Liver (tissue), 8 donors: ENCODE measurements at regions not wholly inside any gene's neighbourhood (a gene's known extent, or its start where the extent isn't known, plus 50 kb on each side); places are given as distances from the start of the nearest gene placed in this dataset.

Experiments used
- DNase-seq: peaks from one replicate; pipeline ENCODE4 v3.0.0-alpha.2; 2017; ENCODE audit warnings: low spot score
- H3K27ac ChIP-seq, 2 donors: one replicate each; pipeline ENCODE4 v1.7.0; 2013; ENCODE audit warnings: inconsistent platforms in 2 of 2, low read length in 2 of 2, control low read depth in 1 of 2, low read depth in 1 of 2, mild to moderate bottlenecking in 1 of 2
- H3K27me3 ChIP-seq, 4 donors: one replicate each; pipeline versions ENCODE4 v1.6.1 to v1.7.0; 2013; ENCODE audit warnings: low read length in 3 of 4, inconsistent platforms in 1 of 4, mild to moderate bottlenecking in 1 of 4, moderate library complexity in 1 of 4; ENCODE audit not compliant: control insufficient read depth in 4 of 4, insufficient read depth in 4 of 4
- H3K36me3 ChIP-seq, 4 donors: one replicate each; pipeline versions ENCODE4 v1.6.1 to v1.7.0; 2013; ENCODE audit warnings: low read length in 3 of 4, mild to moderate bottlenecking in 3 of 4, low read depth in 1 of 4, moderate library complexity in 1 of 4; ENCODE audit not compliant: control insufficient read depth in 4 of 4, insufficient read depth in 3 of 4
- H3K4me1 ChIP-seq, 4 donors: one replicate each; pipeline versions ENCODE4 v1.6.1 to v1.7.0; 2013; ENCODE audit warnings: low read length in 3 of 4, mild to moderate bottlenecking in 3 of 4, moderate library complexity in 1 of 4; ENCODE audit not compliant: control insufficient read depth in 4 of 4, insufficient read depth in 4 of 4
- H3K4me3 ChIP-seq, 3 donors: one replicate each; pipeline versions ENCODE4 v1.6.1 to v1.7.0; 2013; ENCODE audit warnings: low read length in 3 of 3, control low read depth in 1 of 3, low read depth in 1 of 3, mild to moderate bottlenecking in 1 of 3
- H3K9ac ChIP-seq, 2 donors: one replicate each; pipeline ENCODE4 v1.7.0; 2013; ENCODE audit warnings: low read length in 2 of 2, mild to moderate bottlenecking in 2 of 2, moderate library complexity in 2 of 2, control low read depth in 1 of 2, low read depth in 1 of 2
- H3K9me3 ChIP-seq, 4 donors: one replicate each; pipeline versions ENCODE4 v1.6.1 to v1.7.0; 2013; ENCODE audit warnings: low read length in 3 of 4; ENCODE audit not compliant: control insufficient read depth in 4 of 4
- EGR1 ChIP-seq, 2 donors: IDR thresholded peaks; 2 replicates each; pipeline ENCODE4 v1.6.1; 2016 to 2018; ENCODE audit warnings: antibody characterized with exemption in 2 of 2, low read depth in 2 of 2
- FOXA1 ChIP-seq: IDR thresholded peaks from 2 replicates; pipeline ENCODE4 v1.6.1; 2016; ENCODE audit warnings: antibody characterized with exemption
- FOXA2 ChIP-seq: IDR thresholded peaks from 2 replicates; pipeline ENCODE4 v1.6.1; 2016; ENCODE audit warnings: antibody characterized with exemption
- GABPA ChIP-seq, 2 donors: IDR thresholded peaks in 1 of 2; conservative IDR thresholded peaks in 1 of 2; 2 replicates each; pipeline ENCODE4 v1.6.1; 2016; ENCODE audit warnings: antibody characterized with exemption in 2 of 2, mild to moderate bottlenecking in 1 of 2, moderate library complexity in 1 of 2
- HNF4A ChIP-seq, 2 donors: conservative IDR thresholded peaks; 2 replicates each; pipeline ENCODE4 v1.6.1; 2016; ENCODE audit warnings: antibody characterized with exemption in 2 of 2, mild to moderate bottlenecking in 2 of 2
- HNF4G ChIP-seq: IDR thresholded peaks from 2 replicates; pipeline ENCODE4 v1.6.1; 2016; ENCODE audit warnings: antibody characterized with exemption
- JUND ChIP-seq, 2 donors: IDR thresholded peaks; 2 replicates each; pipeline ENCODE4 v1.6.1; 2016; ENCODE audit warnings: antibody characterized with exemption in 2 of 2
- MAX ChIP-seq: IDR thresholded peaks from 2 replicates; pipeline ENCODE4 v1.6.1; 2016; ENCODE audit warnings: antibody characterized with exemption
- NR2F2 ChIP-seq: IDR thresholded peaks from 2 replicates; pipeline ENCODE4 v1.6.1; 2016; ENCODE audit warnings: antibody characterized with exemption
- RAD21 ChIP-seq, 2 donors: IDR thresholded peaks; 2 replicates each; pipeline ENCODE4 v1.6.1; 2016; ENCODE audit warnings: antibody characterized with exemption in 2 of 2, mild to moderate bottlenecking in 2 of 2
- RXRA ChIP-seq, 2 donors: IDR thresholded peaks; 2 replicates each; pipeline ENCODE4 v1.6.1; 2017 to 2018; ENCODE audit warnings: antibody characterized with exemption in 2 of 2, mild to moderate bottlenecking in 1 of 2
- SP1 ChIP-seq: IDR thresholded peaks from 2 replicates; pipeline ENCODE4 v1.6.1; 2018; ENCODE audit warnings: antibody characterized with exemption, mild to moderate bottlenecking
- TAF1 ChIP-seq: conservative IDR thresholded peaks from 2 replicates; pipeline ENCODE4 v1.6.1; 2016; ENCODE audit warnings: antibody characterized with exemption, mild to moderate bottlenecking
- YY1 ChIP-seq: IDR thresholded peaks from 2 replicates; pipeline ENCODE4 v1.6.1; 2016; ENCODE audit warnings: antibody characterized with exemption, mild to moderate bottlenecking
- WGBS: extraction: QIAGEN DNeasy Blood & Tissue Kit; methylation state at CpG from one replicate; pipeline ENCODE4 v1.1.7; 2013; 5-methylcytosine and 5-hydroxymethylcytosine counted together
- TF ChIP-seq, protein P1 (sequence below): IDR thresholded peaks from 2 replicates; pipeline ENCODE4 v1.6.1; 2016; ENCODE audit warnings: antibody characterized with exemption, mild to moderate bottlenecking
- TF ChIP-seq, protein P2 (sequence below): IDR thresholded peaks from 2 replicates; pipeline ENCODE4 v1.6.1; 2016; ENCODE audit warnings: antibody characterized with exemption
- TF ChIP-seq, protein P3 (sequence below): fragments of 150-350 bp; IDR thresholded peaks from 2 replicates; pipeline ENCODE4 v1.5.1; 2017; ENCODE audit warnings: improper control_type of control experiment, low read depth, low read length; ENCODE audit not compliant: missing input control
- TF ChIP-seq, protein P4 (sequence below): IDR thresholded peaks from 2 replicates; pipeline ENCODE4 v1.6.1; 2016; ENCODE audit warnings: antibody characterized with exemption
- donor health status: healthy.
- donor health status: healthy.
- donor health status: healthy.
- donor health status: healthy.
- donor health status: healthy.

DNA sequence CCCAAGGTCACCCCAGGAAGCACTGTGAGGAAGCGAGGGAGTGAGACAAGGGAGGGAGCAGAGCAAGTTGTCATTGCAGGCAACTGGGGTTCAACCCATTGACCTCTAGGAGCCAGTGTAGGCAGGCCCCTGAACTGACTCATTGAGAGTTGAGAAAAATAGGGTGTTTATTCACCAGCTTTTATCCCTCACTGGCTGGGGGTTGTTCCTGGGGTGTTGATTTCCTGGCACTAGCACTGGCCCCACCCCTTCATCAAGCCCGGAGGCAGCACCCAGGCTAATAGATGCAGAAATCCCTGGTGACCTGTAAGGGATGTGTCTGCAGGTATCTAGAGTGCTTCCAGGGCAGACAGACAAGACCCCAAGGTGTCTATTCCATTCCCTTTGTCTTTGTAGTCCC lies 183.9 kb downstream of the ARRDC4 start:
- no peaks in the 10 kb centered on the region for H3K9me3 ChIP-seq
- H3K27me3 ChIP-seq = peaks cover 0 to 11% (median 0%) of the 10 kb centered on the region in 4 donors
- 71% methylated on average over 2 of the region's 2 CpGs for WGBS
- DNase-seq = no peak
- no peaks in the 10 kb centered on the region for H3K4me1 ChIP-seq
- no peak overlapping the region for H3K27ac ChIP-seq
- H3K36me3 ChIP-seq = no peaks in the 10 kb centered on the region
- no peak overlapping the region for H3K4me3 ChIP-seq
- no peak overlapping the region for H3K9ac ChIP-seq
- TF ChIP-seq SP1 (no peak), HNF4A (conservative IDR thresholded peaks at IDR 0.05) (no peak), RAD21 (IDR thresholded peaks at IDR 0.05) (no peak)

GRCh38 chr15:98146031-98146820 lies 185.7 kb downstream of the ARRDC4 start:
- H3K9me3 ChIP-seq = no peaks in the 10 kb centered on the region
- no peaks in the 10 kb centered on the region for H3K36me3 ChIP-seq
- DNase-seq = no peak
- no peak for TF ChIP-seq NR2F2
- H3K27me3 ChIP-seq = peaks cover 0 to 12% (median 0%) of the 10 kb centered on the region in 4 donors
- 75% methylated on average over 17 of the region's 17 CpGs for WGBS
- no peak overlapping the region for H3K27ac ChIP-seq
- no peaks in the 10 kb centered on the region for H3K4me1 ChIP-seq
- no peak overlapping the region for H3K9ac ChIP-seq
- no peak overlapping the region for H3K4me3 ChIP-seq

DNA sequence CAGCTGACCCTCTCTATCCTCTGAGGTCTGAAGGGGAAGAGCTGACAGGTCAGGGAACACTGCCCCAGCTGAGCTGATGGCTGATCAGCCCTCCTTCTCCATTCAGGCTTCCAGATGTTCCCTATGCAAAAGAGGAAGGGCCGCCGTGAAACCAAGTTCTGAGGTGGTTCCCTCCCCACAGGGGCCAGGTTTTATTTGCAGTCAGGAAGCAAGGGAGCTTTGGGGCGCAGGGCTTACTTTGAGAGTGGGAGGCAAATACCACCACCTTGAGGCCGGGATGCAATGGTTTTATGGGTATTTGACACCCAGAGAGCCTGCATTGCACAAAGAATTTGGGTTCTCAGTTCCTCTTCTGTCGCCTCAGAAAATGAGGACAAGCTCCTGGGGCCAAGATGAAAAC lies 186.9 kb downstream of the ARRDC4 start:
- 65% methylated on average over 5 of the region's 5 CpGs for WGBS
- DNase-seq = no peak
- Histone ChIP-seq H3K4me1 (no peaks in the 10 kb centered on the region), H3K9me3 (no peaks in the 10 kb centered on the region), H3K36me3 (no peaks in the 10 kb centered on the region), H3K27ac (no peak overlapping the region), H3K9ac (no peak overlapping the region), H3K27me3 (peaks cover 0 to 12% (median 0%) of the 10 kb centered on the region in 4 donors), H3K4me3 (no peak overlapping the region)
- no peak for TF ChIP-seq SP1
- no peak for TF ChIP-seq RAD21 (IDR thresholded peaks at IDR 0.05)
- TF ChIP-seq, protein P1, sequence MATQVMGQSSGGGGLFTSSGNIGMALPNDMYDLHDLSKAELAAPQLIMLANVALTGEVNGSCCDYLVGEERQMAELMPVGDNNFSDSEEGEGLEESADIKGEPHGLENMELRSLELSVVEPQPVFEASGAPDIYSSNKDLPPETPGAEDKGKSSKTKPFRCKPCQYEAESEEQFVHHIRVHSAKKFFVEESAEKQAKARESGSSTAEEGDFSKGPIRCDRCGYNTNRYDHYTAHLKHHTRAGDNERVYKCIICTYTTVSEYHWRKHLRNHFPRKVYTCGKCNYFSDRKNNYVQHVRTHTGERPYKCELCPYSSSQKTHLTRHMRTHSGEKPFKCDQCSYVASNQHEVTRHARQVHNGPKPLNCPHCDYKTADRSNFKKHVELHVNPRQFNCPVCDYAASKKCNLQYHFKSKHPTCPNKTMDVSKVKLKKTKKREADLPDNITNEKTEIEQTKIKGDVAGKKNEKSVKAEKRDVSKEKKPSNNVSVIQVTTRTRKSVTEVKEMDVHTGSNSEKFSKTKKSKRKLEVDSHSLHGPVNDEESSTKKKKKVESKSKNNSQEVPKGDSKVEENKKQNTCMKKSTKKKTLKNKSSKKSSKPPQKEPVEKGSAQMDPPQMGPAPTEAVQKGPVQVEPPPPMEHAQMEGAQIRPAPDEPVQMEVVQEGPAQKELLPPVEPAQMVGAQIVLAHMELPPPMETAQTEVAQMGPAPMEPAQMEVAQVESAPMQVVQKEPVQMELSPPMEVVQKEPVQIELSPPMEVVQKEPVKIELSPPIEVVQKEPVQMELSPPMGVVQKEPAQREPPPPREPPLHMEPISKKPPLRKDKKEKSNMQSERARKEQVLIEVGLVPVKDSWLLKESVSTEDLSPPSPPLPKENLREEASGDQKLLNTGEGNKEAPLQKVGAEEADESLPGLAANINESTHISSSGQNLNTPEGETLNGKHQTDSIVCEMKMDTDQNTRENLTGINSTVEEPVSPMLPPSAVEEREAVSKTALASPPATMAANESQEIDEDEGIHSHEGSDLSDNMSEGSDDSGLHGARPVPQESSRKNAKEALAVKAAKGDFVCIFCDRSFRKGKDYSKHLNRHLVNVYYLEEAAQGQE = no peak
- no peak for TF ChIP-seq MAX
- no peak for TF ChIP-seq NR2F2
- no peak for TF ChIP-seq JUND (IDR thresholded peaks at IDR 0.05)
- TF ChIP-seq HNF4G = no peak
- TF ChIP-seq GABPA (IDR thresholded peaks at IDR 0.05 in 1 of 2, conservative IDR thresholded peaks at IDR 0.05 in 1 of 2) = no peak
- TF ChIP-seq TAF1 = no peak
- no peak for TF ChIP-seq RXRA (IDR thresholded peaks at IDR 0.05)
- TF ChIP-seq, protein P2, sequence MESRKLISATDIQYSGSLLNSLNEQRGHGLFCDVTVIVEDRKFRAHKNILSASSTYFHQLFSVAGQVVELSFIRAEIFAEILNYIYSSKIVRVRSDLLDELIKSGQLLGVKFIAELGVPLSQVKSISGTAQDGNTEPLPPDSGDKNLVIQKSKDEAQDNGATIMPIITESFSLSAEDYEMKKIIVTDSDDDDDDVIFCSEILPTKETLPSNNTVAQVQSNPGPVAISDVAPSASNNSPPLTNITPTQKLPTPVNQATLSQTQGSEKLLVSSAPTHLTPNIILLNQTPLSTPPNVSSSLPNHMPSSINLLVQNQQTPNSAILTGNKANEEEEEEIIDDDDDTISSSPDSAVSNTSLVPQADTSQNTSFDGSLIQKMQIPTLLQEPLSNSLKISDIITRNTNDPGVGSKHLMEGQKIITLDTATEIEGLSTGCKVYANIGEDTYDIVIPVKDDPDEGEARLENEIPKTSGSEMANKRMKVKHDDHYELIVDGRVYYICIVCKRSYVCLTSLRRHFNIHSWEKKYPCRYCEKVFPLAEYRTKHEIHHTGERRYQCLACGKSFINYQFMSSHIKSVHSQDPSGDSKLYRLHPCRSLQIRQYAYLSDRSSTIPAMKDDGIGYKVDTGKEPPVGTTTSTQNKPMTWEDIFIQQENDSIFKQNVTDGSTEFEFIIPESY = no peak
- no peak for TF ChIP-seq EGR1 (IDR thresholded peaks at IDR 0.05; ENCODE audit: low read depth in 2 of 2)
- TF ChIP-seq FOXA1 = no peak
- no peak for TF ChIP-seq HNF4A (conservative IDR thresholded peaks at IDR 0.05)
- TF ChIP-seq FOXA2 = no peak
- TF ChIP-seq, protein P3, sequence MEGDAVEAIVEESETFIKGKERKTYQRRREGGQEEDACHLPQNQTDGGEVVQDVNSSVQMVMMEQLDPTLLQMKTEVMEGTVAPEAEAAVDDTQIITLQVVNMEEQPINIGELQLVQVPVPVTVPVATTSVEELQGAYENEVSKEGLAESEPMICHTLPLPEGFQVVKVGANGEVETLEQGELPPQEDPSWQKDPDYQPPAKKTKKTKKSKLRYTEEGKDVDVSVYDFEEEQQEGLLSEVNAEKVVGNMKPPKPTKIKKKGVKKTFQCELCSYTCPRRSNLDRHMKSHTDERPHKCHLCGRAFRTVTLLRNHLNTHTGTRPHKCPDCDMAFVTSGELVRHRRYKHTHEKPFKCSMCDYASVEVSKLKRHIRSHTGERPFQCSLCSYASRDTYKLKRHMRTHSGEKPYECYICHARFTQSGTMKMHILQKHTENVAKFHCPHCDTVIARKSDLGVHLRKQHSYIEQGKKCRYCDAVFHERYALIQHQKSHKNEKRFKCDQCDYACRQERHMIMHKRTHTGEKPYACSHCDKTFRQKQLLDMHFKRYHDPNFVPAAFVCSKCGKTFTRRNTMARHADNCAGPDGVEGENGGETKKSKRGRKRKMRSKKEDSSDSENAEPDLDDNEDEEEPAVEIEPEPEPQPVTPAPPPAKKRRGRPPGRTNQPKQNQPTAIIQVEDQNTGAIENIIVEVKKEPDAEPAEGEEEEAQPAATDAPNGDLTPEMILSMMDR = no peak
- TF ChIP-seq, protein P4, sequence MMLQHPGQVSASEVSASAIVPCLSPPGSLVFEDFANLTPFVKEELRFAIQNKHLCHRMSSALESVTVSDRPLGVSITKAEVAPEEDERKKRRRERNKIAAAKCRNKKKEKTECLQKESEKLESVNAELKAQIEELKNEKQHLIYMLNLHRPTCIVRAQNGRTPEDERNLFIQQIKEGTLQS = no peak
- TF ChIP-seq YY1 = no peak
